Neuron (in vitro differentiated cells): ENCODE measurements at regions not wholly inside any gene's neighbourhood (a gene's known extent, or its start where the extent isn't known, plus 50 kb on each side); places are given as distances from the start of the nearest gene placed in this dataset.

ENCODE experiments used
- H2AFZ ChIP-seq: one replicate; pipeline ENCODE4 v1.6.1; 2013; ENCODE audit warnings: low read depth, mild to moderate bottlenecking, inconsistent platforms, low read length, moderate library complexity
- H3K27me3 ChIP-seq: one replicate; pipeline ENCODE4 v1.6.1; 2013; ENCODE audit warnings: low read length; ENCODE audit not compliant: insufficient read depth
- H3K36me3 ChIP-seq: one replicate; pipeline ENCODE4 v1.6.1; 2013; ENCODE audit warnings: low read length; ENCODE audit not compliant: insufficient read depth
- H3K4me1 ChIP-seq: one replicate; pipeline ENCODE4 v1.6.1; 2013; ENCODE audit warnings: low read length; ENCODE audit not compliant: insufficient read depth
- H3K4me3 ChIP-seq: 2 replicates; pipeline ENCODE4 v1.5.1; 2013; ENCODE audit warnings: mild to moderate bottlenecking, low read length, moderate library complexity
- H3K9me3 ChIP-seq: one replicate; pipeline ENCODE4 v1.6.1; 2013; ENCODE audit warnings: low read length

DNA sequence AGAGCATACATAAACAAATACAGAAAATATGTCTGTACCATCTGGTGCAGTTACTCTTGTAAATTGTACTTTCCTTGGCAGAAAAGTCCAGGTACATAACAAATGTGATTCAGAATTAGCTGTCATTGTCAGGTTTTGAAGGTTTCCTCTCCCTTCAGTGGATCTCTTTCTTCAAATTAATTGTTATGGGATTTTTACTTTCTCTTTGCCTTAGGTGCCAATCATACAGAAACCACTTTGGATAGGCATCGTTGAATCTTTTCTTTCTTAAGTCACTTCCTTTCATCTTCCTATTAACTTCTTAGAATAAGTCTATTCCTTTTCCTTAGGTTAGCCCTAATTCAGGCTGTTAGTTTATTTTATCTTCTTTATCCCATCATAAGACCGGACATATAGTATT lies 1992.1 kb upstream of the IGFBP7 start:
- Histone ChIP-seq H3K9me3 (no peaks in the 10 kb centered on the region), H3K27me3 (no peaks in the 10 kb centered on the region), H3K36me3 (no peaks in the 10 kb centered on the region), H2AFZ (no peak overlapping the region), H3K4me3 (no peak overlapping the region), H3K4me1 (no peaks in the 10 kb centered on the region)

GRCh38 chr4:59120287-59120814 lies 2010.2 kb upstream of the IGFBP7 start:
- no peak overlapping the region for H3K4me3 ChIP-seq
- H3K36me3 ChIP-seq, result no peaks in the 10 kb centered on the region
- H3K4me1 ChIP-seq, result no peaks in the 10 kb centered on the region
- H3K27me3 ChIP-seq, result no peaks in the 10 kb centered on the region
- no peaks in the 10 kb centered on the region for H3K9me3 ChIP-seq
- H2AFZ ChIP-seq, result no peak overlapping the region

DNA sequence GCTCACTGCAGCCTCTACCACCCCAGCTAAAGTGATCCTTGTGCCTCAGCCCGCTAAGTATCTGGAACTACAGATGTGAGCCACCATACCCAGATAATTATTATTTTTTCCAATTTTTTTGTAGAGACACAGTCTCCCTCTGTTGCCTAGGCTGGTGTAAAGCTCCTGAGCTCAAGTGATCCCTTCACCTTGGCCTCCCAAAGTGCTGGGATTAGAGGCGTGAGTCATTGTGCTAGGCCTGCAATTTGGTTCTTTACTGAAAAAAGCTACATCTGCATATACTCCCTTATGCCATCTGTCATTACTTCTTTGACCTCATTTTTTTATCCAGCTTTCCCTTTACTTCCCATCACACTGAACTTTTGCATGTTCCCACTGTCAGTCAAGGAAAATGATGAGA lies 2012.4 kb upstream of the IGFBP7 start:
- Histone ChIP-seq H3K4me1 (no peaks in the 10 kb centered on the region), H3K36me3 (no peaks in the 10 kb centered on the region), H2AFZ (no peak overlapping the region), H3K27me3 (no peaks in the 10 kb centered on the region), H3K4me3 (no peak overlapping the region), H3K9me3 (no peaks in the 10 kb centered on the region)

- Histone ChIP-seq H3K4me1 (no peaks in the 10 kb centered on the region), H3K27me3 (no peaks in the 10 kb centered on the region), H2AFZ (no peak overlapping the region), H3K4me3 (no peak overlapping the region), H3K9me3 (no peaks in the 10 kb centered on the region), H3K36me3 (no peaks in the 10 kb centered on the region)
These were observed 2016.0 kb upstream of the IGFBP7 start for GRCh38 chr4:59126159-59126558.

- H2AFZ ChIP-seq, result no peak overlapping the region
- no peaks in the 10 kb centered on the region for H3K27me3 ChIP-seq
- no peaks in the 10 kb centered on the region for H3K4me1 ChIP-seq
- no peak overlapping the region for H3K4me3 ChIP-seq
- H3K36me3 ChIP-seq, result no peaks in the 10 kb centered on the region
- H3K9me3 ChIP-seq, result no peaks in the 10 kb centered on the region
These were observed 2016.8 kb upstream of the IGFBP7 start for GRCh38 chr4:59127006-59127405.

DNA sequence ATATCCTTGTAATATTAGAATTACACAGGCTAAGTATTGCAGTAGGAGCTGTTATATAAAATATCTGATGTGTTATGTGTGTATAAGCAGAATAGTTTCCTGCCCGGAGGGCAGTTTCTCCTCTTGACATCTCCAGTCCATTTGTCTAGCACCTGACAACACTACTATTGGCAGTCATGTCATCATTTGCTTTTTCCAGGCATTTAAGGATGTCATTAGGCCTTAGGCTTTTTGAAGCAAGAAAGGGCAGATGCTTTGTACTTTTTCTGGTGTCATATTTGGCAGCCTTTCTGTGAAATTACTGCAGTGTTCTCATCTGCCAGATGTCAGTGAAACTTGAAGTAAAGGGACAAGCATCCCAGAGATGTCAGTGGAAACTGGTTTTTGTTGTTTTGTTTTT lies 2017.6 kb upstream of the IGFBP7 start:
- Histone ChIP-seq H2AFZ (no peak overlapping the region), H3K27me3 (no peaks in the 10 kb centered on the region), H3K4me1 (no peaks in the 10 kb centered on the region), H3K4me3 (no peak overlapping the region), H3K9me3 (no peaks in the 10 kb centered on the region), H3K36me3 (no peaks in the 10 kb centered on the region)

GRCh38 chr4:59135248-59135985 lies 2025.2 kb upstream of the IGFBP7 start:
- Histone ChIP-seq H3K9me3 (no peaks in the 10 kb centered on the region), H3K4me1 (no peaks in the 10 kb centered on the region), H3K36me3 (no peaks in the 10 kb centered on the region), H2AFZ (no peak overlapping the region), H3K4me3 (no peak overlapping the region), H3K27me3 (no peaks in the 10 kb centered on the region)

DNA sequence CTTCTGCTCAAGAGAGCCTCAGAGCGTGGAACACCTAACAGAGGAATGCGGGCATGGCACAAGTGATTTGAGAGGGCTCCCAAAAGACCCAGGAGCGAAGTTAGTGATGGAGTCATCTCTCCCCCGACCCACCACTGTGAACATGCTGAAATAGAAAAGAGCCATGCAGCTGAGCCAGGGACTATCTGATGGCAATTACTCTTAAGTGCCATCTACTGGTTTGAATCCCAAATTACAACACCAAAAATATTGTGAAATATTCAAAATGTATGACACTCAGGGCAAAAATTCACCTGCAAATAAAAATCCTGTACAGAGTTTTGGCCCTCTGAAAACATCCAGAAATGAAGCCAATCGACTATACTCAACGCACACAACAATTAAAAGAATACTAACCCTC lies 2038.9 kb upstream of the ADGRL3 start:
- no peaks in the 10 kb centered on the region for H3K27me3 ChIP-seq
- H3K4me1 ChIP-seq, result no peaks in the 10 kb centered on the region
- no peak overlapping the region for H2AFZ ChIP-seq
- H3K4me3 ChIP-seq, result no peak overlapping the region
- H3K36me3 ChIP-seq, result no peaks in the 10 kb centered on the region
- no peaks in the 10 kb centered on the region for H3K9me3 ChIP-seq

GRCh38 chr4:59175617-59176016 lies 2024.5 kb upstream of the ADGRL3 start:
- H2AFZ ChIP-seq, result no peak overlapping the region
- H3K9me3 ChIP-seq, result no peaks in the 10 kb centered on the region
- H3K36me3 ChIP-seq, result no peaks in the 10 kb centered on the region
- H3K27me3 ChIP-seq, result no peaks in the 10 kb centered on the region
- no peak overlapping the region for H3K4me3 ChIP-seq
- peaks cover 4% of the 10 kb centered on the region for H3K4me1 ChIP-seq

GRCh38 chr4:59179372-59179771 lies 2020.8 kb upstream of the ADGRL3 start:
- Histone ChIP-seq H3K9me3 (no peaks in the 10 kb centered on the region), H3K27me3 (no peaks in the 10 kb centered on the region), H3K4me3 (no peak overlapping the region), H3K36me3 (no peaks in the 10 kb centered on the region), H2AFZ (no peak overlapping the region), H3K4me1 (no peaks in the 10 kb centered on the region)

DNA sequence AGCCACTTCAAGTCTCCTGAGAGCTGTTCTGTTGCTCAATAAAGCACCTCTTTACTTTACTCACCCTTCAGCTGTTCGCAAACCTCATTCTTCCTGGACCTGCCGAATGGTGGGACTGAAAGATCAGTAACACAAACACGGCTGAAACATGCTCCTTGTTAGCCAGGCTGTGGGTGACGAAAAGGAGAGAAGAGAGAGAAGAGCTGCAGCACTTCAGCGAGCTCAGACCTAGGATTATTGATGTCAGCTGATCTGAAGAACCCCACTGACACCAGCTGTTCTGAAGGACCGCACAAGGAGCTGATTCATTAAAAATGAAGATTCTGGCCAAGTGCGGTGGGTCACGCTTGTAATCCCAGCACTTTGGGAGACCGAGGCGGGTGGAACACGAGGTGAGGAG lies 2020.0 kb upstream of the ADGRL3 start:
- no peaks in the 10 kb centered on the region for H3K36me3 ChIP-seq
- H2AFZ ChIP-seq, result no peak overlapping the region
- H3K4me1 ChIP-seq, result no peaks in the 10 kb centered on the region
- no peaks in the 10 kb centered on the region for H3K27me3 ChIP-seq
- H3K9me3 ChIP-seq, result no peaks in the 10 kb centered on the region
- H3K4me3 ChIP-seq, result no peak overlapping the region

DNA sequence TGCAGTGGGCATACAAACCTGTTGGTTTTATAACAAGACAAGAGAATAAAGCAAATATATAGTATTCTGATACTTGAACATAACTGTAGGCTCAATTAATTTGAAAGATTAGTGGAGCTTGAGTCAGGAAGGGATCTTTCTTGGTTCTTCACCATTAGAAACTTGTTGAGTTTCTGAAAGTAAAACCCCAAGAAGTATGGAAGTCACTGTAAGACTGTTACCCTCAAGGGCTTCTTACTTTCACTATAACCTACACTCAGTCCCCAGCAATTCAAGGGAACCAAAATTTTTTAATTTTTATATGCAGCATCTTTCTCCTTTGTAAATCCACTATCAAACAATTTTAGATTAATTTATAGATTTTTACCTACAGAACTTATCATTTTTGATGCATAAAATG lies 2019.2 kb upstream of the ADGRL3 start:
- Histone ChIP-seq H3K9me3 (no peaks in the 10 kb centered on the region), H3K4me3 (no peak overlapping the region), H3K27me3 (no peaks in the 10 kb centered on the region), H3K36me3 (no peaks in the 10 kb centered on the region), H3K4me1 (no peaks in the 10 kb centered on the region), H2AFZ (no peak overlapping the region)

- no peaks in the 10 kb centered on the region for H3K27me3 ChIP-seq
- H3K36me3 ChIP-seq, result no peaks in the 10 kb centered on the region
- H3K4me1 ChIP-seq, result no peaks in the 10 kb centered on the region
- no peak overlapping the region for H2AFZ ChIP-seq
- no peaks in the 10 kb centered on the region for H3K9me3 ChIP-seq
- no peak overlapping the region for H3K4me3 ChIP-seq
These were observed 2004.3 kb upstream of the ADGRL3 start for GRCh38 chr4:59195839-59196238.

GRCh38 chr4:59200992-59201391 lies 1999.1 kb upstream of the ADGRL3 start:
- Histone ChIP-seq H3K4me3 (no peak overlapping the region), H3K27me3 (no peaks in the 10 kb centered on the region), H3K36me3 (no peaks in the 10 kb centered on the region), H3K9me3 (no peaks in the 10 kb centered on the region), H3K4me1 (no peaks in the 10 kb centered on the region), H2AFZ (no peak overlapping the region)
